HFFc6 (cell line): ENCODE measurements at regions not wholly inside any gene's neighbourhood (a gene's known extent, or its start where the extent isn't known, plus 50 kb on each side); places are given as distances from the start of the nearest gene placed in this dataset.
A peak's percentile ranks its signal among the peaks of the same experiment; 100 is the strongest.

Experiments
- DNase-seq: peaks from one replicate; pipeline ENCODE4 v3.0.0-alpha.2; 2018
- H3K27ac Mint-ChIP-seq: 2 replicates; pipeline ENCODE4 v1.8.0; 2020; ENCODE audit warnings: mild to moderate bottlenecking, mixed read lengths
- H3K27me3 Mint-ChIP-seq: 2 replicates; pipeline ENCODE4 v1.8.0; 2021; ENCODE audit warnings: mild to moderate bottlenecking, moderate library complexity, mixed read lengths; ENCODE audit not compliant: insufficient read depth
- H3K36me3 Mint-ChIP-seq: 2 replicates; pipeline ENCODE4 v1.8.0; 2021; ENCODE audit warnings: low read depth, mixed read lengths
- H3K4me1 Mint-ChIP-seq: 2 replicates; pipeline ENCODE4 v1.8.0; 2020; ENCODE audit warnings: low read depth, mixed read lengths
- H3K4me3 Mint-ChIP-seq: 2 replicates; pipeline ENCODE4 v1.8.0; 2020; ENCODE audit warnings: mild to moderate bottlenecking, moderate library complexity, mixed read lengths
- H3K9me3 Mint-ChIP-seq: 2 replicates; pipeline ENCODE4 v1.8.0; 2020; ENCODE audit warnings: mild to moderate bottlenecking, mixed read lengths
- CTCF ChIP-seq: fragments of 200-600 bp; sonication (generic); IDR thresholded peaks from 2 replicates; pipeline ENCODE4 v1.5.0; 2021; ENCODE audit warnings: antibody characterized with exemption, mild to moderate bottlenecking

- Mint-ChIP-seq H3K4me3 (no peak overlapping the region; the same call in 1 of the 2 replicates), H3K4me1 (peaks cover 39% of the 10 kb centered on the region), H3K27me3 (no peaks in the 10 kb centered on the region), H3K36me3 (no peaks in the 10 kb centered on the region), H3K27ac (peak overlapping the region; percentile 83; the same call in 1 of the 2 replicates), H3K9me3 (no peaks in the 10 kb centered on the region)
- DNase-seq: no peak
- TF ChIP-seq CTCF: no peak
Observed at GRCh38 chr20:53706008-53706465, 112.4 kb upstream of the ZNF217 start.

GRCh38 chr20:53702617-53703016, 109.0 kb upstream of the ZNF217 start:
- H3K27ac Mint-ChIP-seq: no peak overlapping the region

GRCh38 chr20:53699906-53700305, 106.3 kb upstream of the ZNF217 start:
- no peaks in the 10 kb centered on the region for H3K27me3 Mint-ChIP-seq
- DNase-seq: no peak
- H3K36me3 Mint-ChIP-seq: no peaks in the 10 kb centered on the region
- H3K9me3 Mint-ChIP-seq: no peaks in the 10 kb centered on the region
- H3K4me3 Mint-ChIP-seq: no peak overlapping the region
- H3K4me1 Mint-ChIP-seq: no peaks in the 10 kb centered on the region
- no peak for TF ChIP-seq CTCF
- H3K27ac Mint-ChIP-seq: no peak overlapping the region

More at GRCh38 chr20:53702617-53703016, 109.0 kb upstream of the ZNF217 start:
- no peak for TF ChIP-seq CTCF
- Mint-ChIP-seq H3K4me3 (no peak overlapping the region), H3K9me3 (no peaks in the 10 kb centered on the region), H3K27me3 (no peaks in the 10 kb centered on the region), H3K4me1 (peaks cover 19% of the 10 kb centered on the region), H3K36me3 (no peaks in the 10 kb centered on the region)
- no peak for DNase-seq

- Mint-ChIP-seq H3K4me3 (no peak overlapping the region), H3K9me3 (no peaks in the 10 kb centered on the region), H3K27ac (no peak overlapping the region; the same call in 1 of the 2 replicates), H3K36me3 (no peaks in the 10 kb centered on the region), H3K27me3 (no peaks in the 10 kb centered on the region), H3K4me1 (no peaks in the 10 kb centered on the region)
- no peak for DNase-seq
- TF ChIP-seq CTCF: no peak
Observed at GRCh38 chr20:53699085-53699674, 105.5 kb upstream of the ZNF217 start.

- Mint-ChIP-seq H3K4me3 (no peak overlapping the region), H3K9me3 (no peaks in the 10 kb centered on the region), H3K36me3 (no peaks in the 10 kb centered on the region), H3K27me3 (no peaks in the 10 kb centered on the region), H3K4me1 (peaks cover under 1% of the 10 kb centered on the region), H3K27ac (no peak overlapping the region)
- DNase-seq: no peak
- no peak for TF ChIP-seq CTCF
Observed at GRCh38 chr20:53698371-53698978, 104.8 kb upstream of the ZNF217 start.
